Body of pancreas (tissue), 4 donors: ENCODE measurements at regions not wholly inside any gene's neighbourhood (a gene's known extent, or its start where the extent isn't known, plus 50 kb on each side); places are given as distances from the start of the nearest gene placed in this dataset.

Source experiments
- ATAC-seq: fragments of 150-250 bp; one replicate; pipeline ENCODE4 v1.9.1; 2016
- DNase-seq, 4 donors: peaks; one replicate each; pipeline ENCODE4 v3.0.0-alpha.2; 2019
- H3K27ac ChIP-seq, 4 donors: fragments of 200-600 bp; sonication (generic); 1 replicate in 3 of 4; 2 replicates in 1 of 4; pipeline versions ENCODE4 v1.5.1 to v1.6.1; 2016 to 2019; ENCODE audit warnings: mild to moderate bottlenecking in 1 of 4, mixed read lengths in 1 of 4, moderate library complexity in 1 of 4
- H3K27me3 ChIP-seq, 2 donors: fragments of 200-600 bp; sonication (generic); one replicate each; pipeline ENCODE4 v1.6.0; 2016; ENCODE audit warnings: mild to moderate bottlenecking in 1 of 2
- H3K36me3 ChIP-seq, 2 donors: fragments of 200-600 bp; sonication (generic); replicated peaks in 1 of 2; 2 replicates each; pipeline ENCODE4 v1.5.1; 2016; ENCODE audit warnings: low read depth in 2 of 2; ENCODE audit not compliant: insufficient read depth in 1 of 2
- H3K4me1 ChIP-seq: fragments of 200-600 bp; sonication (generic); one replicate; pipeline ENCODE4 v1.6.0; 2016
- H3K4me3 ChIP-seq, 2 donors: fragments of 200-600 bp; sonication (generic); 1 replicate in 1 of 2; 2 replicates in 1 of 2; pipeline ENCODE4 v1.5.1; 2016 to 2019
- H3K9me3 ChIP-seq, 3 donors: fragments of 200-600 bp; sonication (generic); 1 replicate in 2 of 3; 2 replicates in 1 of 3; pipeline ENCODE4 v1.5.1; 2016
- CTCF ChIP-seq, 7 experiments: fragments of 450-650 bp in 4 of 7; fragments of 200-600 bp in 3 of 7; sonication (generic) in 3 of 7; IDR thresholded peaks; one replicate each; pipeline ENCODE4 v1.5.1; 2016 to 2019; ENCODE audit warnings: antibody characterized with exemption in 7 of 7
- POLR2A ChIP-seq, 3 donors: fragments of 450-650 bp; IDR thresholded peaks; one replicate each; pipeline ENCODE4 v1.6.1; 2016; ENCODE audit warnings: antibody characterized with exemption in 3 of 3, mild to moderate bottlenecking in 2 of 3
- WGBS, 2 donors: methylation state at CpG; one replicate each; pipeline ENCODE4 v1.1.5; 2017; 5-methylcytosine and 5-hydroxymethylcytosine counted together
- intact Hi-C: fragments of 100-400 bp; cut with DNase I; formaldehyde crosslinking; loops from one replicate; pipeline ENCODE4 v1.15.1; 2023

- H3K27me3 ChIP-seq: no peaks in the 10 kb centered on the region
- 66 to 72% methylated on average over 4 of the region's 4 CpGs for WGBS, 2 donors
- H3K27ac ChIP-seq: no peak overlapping the region
- H3K9me3 ChIP-seq: no peaks in the 10 kb centered on the region
- no peak for TF ChIP-seq CTCF (IDR thresholded peaks at IDR 0.05)
- TF ChIP-seq POLR2A (IDR thresholded peaks at IDR 0.05): no peak
- intact Hi-C loops: no loop called here
- H3K36me3 ChIP-seq: no peaks in the 10 kb centered on the region
- DNase-seq (no peak), ATAC-seq (no peak)
- no peaks in the 10 kb centered on the region for H3K4me1 ChIP-seq
- H3K4me3 ChIP-seq: no peak overlapping the region
Observed at GRCh38 chr15:38695249-38696108, 130.9 kb upstream of the RASGRP1 start.

GRCh38 chr15:38696109-38696727, 131.6 kb upstream of the RASGRP1 start:
- Histone ChIP-seq H3K9me3 (no peaks in the 10 kb centered on the region), H3K27ac (no peak overlapping the region), H3K4me3 (no peak overlapping the region), H3K27me3 (no peaks in the 10 kb centered on the region), H3K36me3 (no peaks in the 10 kb centered on the region), H3K4me1 (no peaks in the 10 kb centered on the region)
- DNase-seq (no peak), ATAC-seq (no peak)
- intact Hi-C loops: no loop called here
- 56 to 76% methylated on average over 7 of the region's 7 CpGs for WGBS, 2 donors
- TF ChIP-seq POLR2A (IDR thresholded peaks at IDR 0.05): no peak
- no peak for TF ChIP-seq CTCF (IDR thresholded peaks at IDR 0.05)

GRCh38 chr15:38696790-38697495, 132.3 kb upstream of the RASGRP1 start:
- Histone ChIP-seq H3K27me3 (no peaks in the 10 kb centered on the region), H3K36me3 (no peaks in the 10 kb centered on the region), H3K9me3 (no peaks in the 10 kb centered on the region), H3K4me1 (peaks cover 5% of the 10 kb centered on the region), H3K27ac (no peak overlapping the region), H3K4me3 (no peak overlapping the region)
- DNase-seq (no peak), ATAC-seq (no peak)
- WGBS, 2 donors: 25 to 38% methylated on average over 1 of the region's 1 CpG
- intact Hi-C loops: no loop called here
- TF ChIP-seq CTCF (IDR thresholded peaks at IDR 0.05): no peak
- TF ChIP-seq POLR2A (IDR thresholded peaks at IDR 0.05): no peak

- no peak overlapping the region for H3K4me3 ChIP-seq
- intact Hi-C loops: no loop called here
- DNase-seq (no peak), ATAC-seq (no peak)
- no peaks in the 10 kb centered on the region for H3K27me3 ChIP-seq
- H3K36me3 ChIP-seq: no peaks in the 10 kb centered on the region
- 70 to 76% methylated on average over 4 of the region's 4 CpGs for WGBS, 2 donors
- H3K9me3 ChIP-seq: no peaks in the 10 kb centered on the region
- no peak for TF ChIP-seq CTCF (IDR thresholded peaks at IDR 0.05)
- no peak for TF ChIP-seq POLR2A (IDR thresholded peaks at IDR 0.05)
- H3K4me1 ChIP-seq: peaks cover 16% of the 10 kb centered on the region
- H3K27ac ChIP-seq: no peak overlapping the region
Observed at GRCh38 chr15:38698254-38698653, 133.6 kb upstream of the RASGRP1 start.
